ENCODE measurements at regions not wholly inside any gene's neighbourhood (a gene's known extent, or its start where the extent isn't known, plus 50 kb on each side); places are given as distances from the start of the nearest gene placed in this dataset.

DNA sequence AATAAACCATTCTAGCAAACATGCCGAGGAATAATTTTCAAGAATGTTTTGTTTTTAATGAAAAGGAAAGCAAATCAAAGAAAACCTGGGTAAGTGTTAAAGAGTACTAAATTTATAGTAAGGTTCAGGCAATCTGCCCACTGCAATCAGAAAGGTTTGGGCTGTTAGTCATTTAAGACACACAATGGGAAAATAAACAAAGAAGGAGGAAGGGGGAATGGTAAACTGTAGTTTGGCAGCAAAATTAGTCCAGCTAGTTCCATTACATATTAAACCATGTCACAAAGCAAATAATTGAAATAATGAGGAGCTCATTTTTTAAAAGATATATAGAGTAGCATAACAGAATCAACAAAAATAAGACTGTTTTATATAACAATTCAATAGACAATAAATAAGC, 87.5 kb upstream of the COPS8 start:
- TF ChIP-seq EZH2 (IDR thresholded peaks at IDR 0.05) (no peak), POLR2AphosphoS5 (IDR thresholded peaks at IDR 0.05; ENCODE audit: borderline replicate concordance, low read depth, low read length) (no peak)
